Fibroblast of lung (primary cell): ENCODE measurements at regions not wholly inside any gene's neighbourhood (a gene's known extent, or its start where the extent isn't known, plus 50 kb on each side); places are given as distances from the start of the nearest gene placed in this dataset.

Experiments
- DNase-seq, 2 donors: peaks; one replicate each; pipeline versions ENCODE4 v3.0.0 to v3.0.0-alpha.2; 2010; ENCODE audit warnings: low read depth in 2 of 2
- H2AFZ ChIP-seq: 2 replicates; pipeline ENCODE4 v1.5.1; 2012; ENCODE audit warnings: low read length, control low read depth, inconsistent platforms
- H3K27ac ChIP-seq: 2 replicates; pipeline ENCODE4 v1.5.1; 2011; ENCODE audit warnings: low read length, control low read depth; ENCODE audit not compliant: insufficient read depth
- H3K27me3 ChIP-seq: 2 replicates; pipeline ENCODE4 v1.5.1; 2011; ENCODE audit warnings: mild to moderate bottlenecking, low read length; ENCODE audit not compliant: control insufficient read depth, insufficient read depth
- H3K36me3 ChIP-seq: 2 replicates; pipeline ENCODE4 v1.5.1; 2011; ENCODE audit warnings: low read length; ENCODE audit not compliant: control insufficient read depth, insufficient read depth
- H3K4me1 ChIP-seq: 2 replicates; pipeline ENCODE4 v1.5.1; 2011; ENCODE audit warnings: low read length; ENCODE audit not compliant: control insufficient read depth, insufficient read depth; ENCODE audit errors: extremely low read depth
- H3K4me2 ChIP-seq: 2 replicates; pipeline ENCODE4 v1.5.1; 2011; ENCODE audit warnings: low read length, control low read depth; ENCODE audit not compliant: insufficient read depth; ENCODE audit errors: extremely low read depth
- H3K4me3 ChIP-seq, 4 experiments: fragments of 200-600 bp in 1 of 4; sonication (generic) in 1 of 4; replicated peaks in 1 of 4; 2 replicates each; pipeline ENCODE4 v1.5.1; 2011 to 2016; ENCODE audit warnings: low read length in 4 of 4, low read depth in 3 of 4, mild to moderate bottlenecking in 3 of 4, control low read depth in 2 of 4, inconsistent platforms in 1 of 4, mixed read lengths in 1 of 4; ENCODE audit not compliant: insufficient read depth in 1 of 4; ENCODE audit errors: control extremely low read depth in 1 of 4
- H3K79me2 ChIP-seq: 2 replicates; pipeline ENCODE4 v1.5.1; 2012; ENCODE audit warnings: mild to moderate bottlenecking, low read length, inconsistent platforms; ENCODE audit not compliant: control insufficient read depth, insufficient read depth
- H3K9ac ChIP-seq: 2 replicates; pipeline ENCODE4 v1.5.1; 2011; ENCODE audit warnings: mild to moderate bottlenecking, low read length, control low read depth; ENCODE audit not compliant: insufficient read depth
- H3K9me3 ChIP-seq: 2 replicates; pipeline ENCODE4 v1.5.1; 2012; ENCODE audit warnings: low read depth, low read length; ENCODE audit not compliant: control insufficient read depth, insufficient read depth
- H4K20me1 ChIP-seq: 2 replicates; pipeline ENCODE4 v1.5.1; 2011; ENCODE audit warnings: low read length; ENCODE audit not compliant: control insufficient read depth, insufficient read depth; ENCODE audit errors: extremely low read depth
- CTCF ChIP-seq, 2 donors: IDR thresholded peaks in 1 of 2; conservative IDR thresholded peaks in 1 of 2; 1 replicate in 1 of 2; 2 replicates in 1 of 2; pipeline ENCODE4 v1.5.1; 2011 to 2012; ENCODE audit warnings: low read length in 2 of 2, control low read depth in 1 of 2, inconsistent platforms in 1 of 2, low read depth in 1 of 2, mild to moderate bottlenecking in 1 of 2
- EZH2 ChIP-seq: IDR thresholded peaks from 2 replicates; pipeline ENCODE4 v1.5.1; 2012; ENCODE audit warnings: low read length, control low read depth, mild to moderate bottlenecking; ENCODE audit errors: missing control alignments

- no peak overlapping the region for H3K4me3 ChIP-seq
- no peaks in the 10 kb centered on the region for H3K27me3 ChIP-seq
- DNase-seq, result no peak
- no peaks in the 10 kb centered on the region for H3K9me3 ChIP-seq
- H3K79me2 ChIP-seq, result no peaks in the 10 kb centered on the region
- TF ChIP-seq EZH2 (no peak), CTCF (conservative IDR thresholded peaks at IDR 0.05 in 1 of 2, IDR thresholded peaks at IDR 0.05 in 1 of 2; ENCODE audit: low read depth in 1 of 2, low read length in 2 of 2) (no peak)
- no peaks in the 10 kb centered on the region for H3K4me1 ChIP-seq
- H3K36me3 ChIP-seq, result no peaks in the 10 kb centered on the region
- H2AFZ ChIP-seq, result no peak overlapping the region
- H3K4me2 ChIP-seq, result no peak overlapping the region
- no peak overlapping the region for H3K27ac ChIP-seq
- H4K20me1 ChIP-seq, result no peaks in the 10 kb centered on the region
- H3K9ac ChIP-seq, result no peak overlapping the region
Observed at GRCh38 chr17:73989671-73990070, 213.8 kb upstream of the RPL38 start.

- Histone ChIP-seq H3K27ac (no peak overlapping the region), H3K27me3 (no peaks in the 10 kb centered on the region), H2AFZ (no peak overlapping the region), H3K4me3 (no peak overlapping the region), H3K79me2 (no peaks in the 10 kb centered on the region), H3K9me3 (no peaks in the 10 kb centered on the region), H3K9ac (no peak overlapping the region), H3K4me2 (no peak overlapping the region), H3K36me3 (no peaks in the 10 kb centered on the region), H4K20me1 (no peaks in the 10 kb centered on the region), H3K4me1 (no peaks in the 10 kb centered on the region)
- TF ChIP-seq EZH2 (no peak), CTCF (conservative IDR thresholded peaks at IDR 0.05 in 1 of 2, IDR thresholded peaks at IDR 0.05 in 1 of 2; ENCODE audit: low read depth in 1 of 2, low read length in 2 of 2) (no peak)
- no peak for DNase-seq
Observed at GRCh38 chr17:73990290-73990689, 213.2 kb upstream of the RPL38 start.

GRCh38 chr17:73991260-73991659 lies 212.2 kb upstream of the RPL38 start:
- Histone ChIP-seq H3K36me3 (no peaks in the 10 kb centered on the region), H3K4me3 (no peak overlapping the region), H2AFZ (no peak overlapping the region), H3K79me2 (no peaks in the 10 kb centered on the region), H3K27me3 (no peaks in the 10 kb centered on the region), H3K4me2 (no peak overlapping the region), H4K20me1 (no peaks in the 10 kb centered on the region), H3K27ac (no peak overlapping the region), H3K4me1 (no peaks in the 10 kb centered on the region), H3K9ac (no peak overlapping the region), H3K9me3 (no peaks in the 10 kb centered on the region)
- DNase-seq, result no peak
- TF ChIP-seq CTCF (conservative IDR thresholded peaks at IDR 0.05 in 1 of 2, IDR thresholded peaks at IDR 0.05 in 1 of 2; ENCODE audit: low read depth in 1 of 2, low read length in 2 of 2) (no peak), EZH2 (no peak)
